ENCODE measurements at regions not wholly inside any gene's neighbourhood (a gene's known extent, or its start where the extent isn't known, plus 50 kb on each side); places are given as distances from the start of the nearest gene placed in this dataset.

GRCh38 chr21:32113486-32113885 is 165.4 kb downstream of the MIS18A start:
- H2BK12ac ChIP-seq (ENCODE audit: insufficient read length, low read depth, low read length) = no peak overlapping the region
- no peak overlapping the region for H3K27ac ChIP-seq (ENCODE audit: insufficient read length, low read depth, low read length)
- no peak overlapping the region for H4K5ac ChIP-seq (ENCODE audit: insufficient read length, low read depth, low read length)
- Mint-ChIP-seq H3K27me3 (ENCODE audit: low read depth) (peaks cover 4% of the 10 kb centered on the region), H3K4me3 (no peak overlapping the region), H3K27ac (no peak overlapping the region), H3K4me1 (no peaks in the 10 kb centered on the region), H3K36me3 (ENCODE audit: insufficient read depth in 1 of 3, low read depth in 3 of 3) (no peaks in the 10 kb centered on the region), H3K9me3 (no peaks in the 10 kb centered on the region)
- H3K9ac ChIP-seq (ENCODE audit: extremely low read depth, insufficient read length, low read length) = no peak overlapping the region
- H3K56ac ChIP-seq (ENCODE audit: insufficient read length, low read depth, low read length) = no peak overlapping the region
- H4K8ac ChIP-seq (replicated peaks; ENCODE audit: insufficient read length, low read depth, low read length) = no peak overlapping the region
- no peak overlapping the region for H2BK120ac ChIP-seq (ENCODE audit: low read depth, low read length, poor library complexity, severe bottlenecking)
- H3T11ph ChIP-seq (ENCODE audit: low read length) = no peak overlapping the region
- no peak overlapping the region for H2BK20ac ChIP-seq (ENCODE audit: low read depth, low read length, poor library complexity, severe bottlenecking)
- H3K23me2 ChIP-seq (ENCODE audit: insufficient read length, low read depth, low read length, poor library complexity, severe bottlenecking) = no peaks in the 10 kb centered on the region
- no peak overlapping the region for H2AFZ ChIP-seq (ENCODE audit: low read length)
- WGBS (ENCODE audit: extremely low coverage, insufficient read length, low lambda C conversion rate) = no CpG with 5 or more reads among the region's 3 CpGs
- H3K4me1 ChIP-seq (ENCODE audit: insufficient read depth, low read length) = no peaks in the 10 kb centered on the region
- no peak overlapping the region for H3K14ac ChIP-seq (ENCODE audit: insufficient read depth, low read length)
- H4K91ac ChIP-seq (ENCODE audit: insufficient read length, low read depth, low read length) = no peak overlapping the region
- H3K23ac ChIP-seq (ENCODE audit: insufficient read length, low read depth, low read length) = no peak overlapping the region
- H4K20me1 ChIP-seq (ENCODE audit: control insufficient read depth, insufficient read depth, insufficient read length) = no peaks in the 10 kb centered on the region
- no peaks in the 10 kb centered on the region; the same call in 1 of the 2 replicates for H3K27me3 ChIP-seq (ENCODE audit: insufficient read depth, low read length)
- no peak overlapping the region for H3K4me2 ChIP-seq (ENCODE audit: insufficient read depth, insufficient read length, low read length)
- no peaks in the 10 kb centered on the region for H3K79me2 ChIP-seq (ENCODE audit: insufficient read depth, low read length)
- no peak overlapping the region for H3K18ac ChIP-seq (ENCODE audit: insufficient read length, low read depth, low read length)
- DNase-seq = no peak
- H2BK15ac ChIP-seq (ENCODE audit: low read depth, low read length) = no peak overlapping the region
- no peaks in the 10 kb centered on the region for H3K79me1 ChIP-seq (ENCODE audit: insufficient read depth, low read depth, low read length, poor library complexity, severe bottlenecking)
- no peak overlapping the region for H3K4ac ChIP-seq (ENCODE audit: low read depth, low read length)
- no peak overlapping the region for H2BK5ac ChIP-seq (ENCODE audit: insufficient read length, low read length)
- H3K9me3 ChIP-seq (ENCODE audit: control insufficient read depth, low read depth, low read length) = no peaks in the 10 kb centered on the region
- H2AK5ac ChIP-seq (ENCODE audit: insufficient read length, low read length) = no peak overlapping the region
- no peak for TF ChIP-seq CTCF (conservative IDR thresholded peaks at IDR 0.05)
